BLaER1 treated with 17β-estradiol and CSF1 and Interleukin-3, amounts not matched to agents 10 nM and 100 nM (cell line): ENCODE measurements at regions not wholly inside any gene's neighbourhood (a gene's known extent, or its start where the extent isn't known, plus 50 kb on each side); places are given as distances from the start of the nearest gene placed in this dataset.
A peak's percentile ranks its signal among the peaks of the same experiment; 100 is the strongest.

Experiments used
- H3K27ac ChIP-seq, 11 experiments: shearing (Covaris generic); formaldehyde crosslinking; 2 replicates each; pipeline ENCODE4 v1.8.1; 2022
- H3K27me3 ChIP-seq, 11 experiments: shearing (Covaris generic); formaldehyde crosslinking; 2 replicates each; pipeline ENCODE4 v1.8.1; 2022
- H3K36me3 ChIP-seq, 11 experiments: shearing (Covaris generic); formaldehyde crosslinking; 2 replicates each; pipeline ENCODE4 v1.8.1; 2022
- H3K4me1 ChIP-seq, 10 experiments: shearing (Covaris generic); formaldehyde crosslinking; 2 replicates each; pipeline ENCODE4 v1.8.1; 2022
- H3K4me2 ChIP-seq, 11 experiments: shearing (Covaris generic); formaldehyde crosslinking; 2 replicates each; pipeline ENCODE4 v1.8.1; 2022
- H3K4me3 ChIP-seq, 10 experiments: shearing (Covaris generic); formaldehyde crosslinking; 2 replicates each; pipeline ENCODE4 v1.8.1; 2022
- H3K9ac ChIP-seq, 11 experiments: shearing (Covaris generic); formaldehyde crosslinking; 2 replicates each; pipeline ENCODE4 v1.8.1; 2022
- H3K9me3 ChIP-seq, 11 experiments: shearing (Covaris generic); formaldehyde crosslinking; replicated peaks in 1 of 11; 2 replicates each; pipeline ENCODE4 v1.8.1; 2022
- H4K20me1 ChIP-seq, 11 experiments: shearing (Covaris generic); formaldehyde crosslinking; 2 replicates each; pipeline ENCODE4 v1.8.1; 2022
- Cebpa-rat ChIP-seq, 11 experiments: shearing (Covaris generic); IDR thresholded peaks; 2 replicates each; pipeline ENCODE4 v1.8.1; 2022

- Histone ChIP-seq H3K9ac (no peak overlapping the region), H3K27ac (no peak overlapping the region), H3K4me2 (peak overlapping the region in 8 of 11 experiments; percentile 5 to 52 (median 20); a peak in 10 of 22 replicates), H4K20me1 (no peaks in the 10 kb centered on the region), H3K36me3 (no peaks in the 10 kb centered on the region), H3K9me3 (no peaks in the 10 kb centered on the region), H3K4me3 (no peak overlapping the region), H3K4me1 (peaks cover 0 to 10% (median 6%) of the 10 kb centered on the region in 10 experiments; a peak in 9 of 20 replicates), H3K27me3 (no peaks in the 10 kb centered on the region)
- TF ChIP-seq Cebpa-rat (IDR thresholded peaks at IDR 0.05), result no peak
Observed at GRCh38 chr13:60990032-60990733, 425.5 kb downstream of the PCDH20 start.

- TF ChIP-seq Cebpa-rat (IDR thresholded peaks at IDR 0.05), result no peak
- H3K4me3 ChIP-seq, result no peak overlapping the region
- peaks cover 0 to 10% (median 6%) of the 10 kb centered on the region in 10 experiments; a peak in 9 of 20 replicates for H3K4me1 ChIP-seq
- H3K27ac ChIP-seq, result no peak overlapping the region
- H3K36me3 ChIP-seq, result no peaks in the 10 kb centered on the region
- no peak overlapping the region for H3K4me2 ChIP-seq
- peaks cover 0 to 4% (median under 1%) of the 10 kb centered on the region in 11 experiments; a peak in 7 of 22 replicates for H3K9me3 ChIP-seq
- H4K20me1 ChIP-seq, result no peaks in the 10 kb centered on the region
- H3K27me3 ChIP-seq, result no peaks in the 10 kb centered on the region
- H3K9ac ChIP-seq, result no peak overlapping the region
Observed at GRCh38 chr13:60986301-60986700, 429.3 kb downstream of the PCDH20 start.

GRCh38 chr13:60981407-60981806 is 434.2 kb downstream of the PCDH20 start:
- TF ChIP-seq Cebpa-rat (IDR thresholded peaks at IDR 0.05), result no peak
- H3K27me3 ChIP-seq, result no peaks in the 10 kb centered on the region
- H3K36me3 ChIP-seq, result no peaks in the 10 kb centered on the region
- no peaks in the 10 kb centered on the region for H4K20me1 ChIP-seq
- 0 out of 20 replicates have a peak, but pooled peaks cover 0 to 3% (median 0%) of the 10 kb centered on the region in 10 experiments for H3K4me1 ChIP-seq
- H3K4me2 ChIP-seq, result no peak overlapping the region
- no peak overlapping the region for H3K9ac ChIP-seq
- no peak overlapping the region for H3K4me3 ChIP-seq
- no peak overlapping the region for H3K27ac ChIP-seq
- peaks cover 0 to 18% (median 14%) of the 10 kb centered on the region in 11 experiments; a peak in 14 of 22 replicates for H3K9me3 ChIP-seq

GRCh38 chr13:60976367-60976766 is 439.3 kb downstream of the PCDH20 start:
- TF ChIP-seq Cebpa-rat (IDR thresholded peaks at IDR 0.05), result no peak
- H3K9ac ChIP-seq, result no peak overlapping the region

GRCh38 chr13:60974296-60974695 is 441.4 kb downstream of the PCDH20 start:
- H4K20me1 ChIP-seq, result no peaks in the 10 kb centered on the region

More at GRCh38 chr13:60976367-60976766, 439.3 kb downstream of the PCDH20 start:
- H3K9me3 ChIP-seq, result peaks cover 0 to 17% (median 14%) of the 10 kb centered on the region in 11 experiments; a peak in 14 of 22 replicates
- no peak overlapping the region for H3K4me2 ChIP-seq
- no peak overlapping the region for H3K27ac ChIP-seq
- no peaks in the 10 kb centered on the region for H3K27me3 ChIP-seq
- H3K4me3 ChIP-seq, result no peak overlapping the region
- 0 out of 20 replicates have a peak, but pooled peaks cover 0 to 2% (median 0%) of the 10 kb centered on the region in 10 experiments for H3K4me1 ChIP-seq
- no peaks in the 10 kb centered on the region for H3K36me3 ChIP-seq
- H4K20me1 ChIP-seq, result no peaks in the 10 kb centered on the region

GRCh38 chr13:60973529-60973928 is 442.1 kb downstream of the PCDH20 start:
- no peak overlapping the region for H3K4me2 ChIP-seq
- H4K20me1 ChIP-seq, result no peaks in the 10 kb centered on the region
- no peak overlapping the region for H3K9ac ChIP-seq
- TF ChIP-seq Cebpa-rat (IDR thresholded peaks at IDR 0.05), result no peak
- no peak overlapping the region for H3K4me3 ChIP-seq
- H3K36me3 ChIP-seq, result no peaks in the 10 kb centered on the region
- no peaks in the 10 kb centered on the region for H3K4me1 ChIP-seq
- peaks cover 0 to 6% (median 0%) of the 10 kb centered on the region in 11 experiments; a peak in 2 of 22 replicates for H3K9me3 ChIP-seq
- H3K27me3 ChIP-seq, result no peaks in the 10 kb centered on the region
- H3K27ac ChIP-seq, result no peak overlapping the region

More at GRCh38 chr13:60974296-60974695, 441.4 kb downstream of the PCDH20 start:
- peaks cover 0 to 6% (median 0%) of the 10 kb centered on the region in 11 experiments; a peak in 2 of 22 replicates for H3K9me3 ChIP-seq
- H3K4me1 ChIP-seq, result no peaks in the 10 kb centered on the region
- H3K4me3 ChIP-seq, result no peak overlapping the region
- H3K27me3 ChIP-seq, result no peaks in the 10 kb centered on the region
- H3K4me2 ChIP-seq, result no peak overlapping the region
- H3K27ac ChIP-seq, result no peak overlapping the region
- no peak overlapping the region for H3K9ac ChIP-seq
- H3K36me3 ChIP-seq, result no peaks in the 10 kb centered on the region
- TF ChIP-seq Cebpa-rat (IDR thresholded peaks at IDR 0.05), result no peak

- TF ChIP-seq Cebpa-rat (IDR thresholded peaks at IDR 0.05), result no peak
- no peak overlapping the region for H3K27ac ChIP-seq
- H3K36me3 ChIP-seq, result no peaks in the 10 kb centered on the region
- no peaks in the 10 kb centered on the region for H3K4me1 ChIP-seq
- no peaks in the 10 kb centered on the region for H3K27me3 ChIP-seq
- no peak overlapping the region for H3K4me2 ChIP-seq
- H3K9ac ChIP-seq, result no peak overlapping the region
- H3K4me3 ChIP-seq, result no peak overlapping the region
- no peaks in the 10 kb centered on the region for H4K20me1 ChIP-seq
- H3K9me3 ChIP-seq, result peaks cover 0 to 6% (median 0%) of the 10 kb centered on the region in 11 experiments; a peak in 2 of 22 replicates
Observed at GRCh38 chr13:60970736-60971135, 444.9 kb downstream of the PCDH20 start.

- no peaks in the 10 kb centered on the region for H3K4me1 ChIP-seq
- H3K36me3 ChIP-seq, result no peaks in the 10 kb centered on the region
- TF ChIP-seq Cebpa-rat (IDR thresholded peaks at IDR 0.05), result no peak
Observed at GRCh38 chr13:60969656-60970055, 446.0 kb downstream of the PCDH20 start.

GRCh38 chr13:60959427-60959826 is 456.2 kb downstream of the PCDH20 start:
- H3K4me2 ChIP-seq, result no peak overlapping the region
- peaks cover 0 to 6% (median 0%) of the 10 kb centered on the region in 11 experiments; a peak in 1 of 22 replicates for H3K9me3 ChIP-seq
- no peaks in the 10 kb centered on the region for H4K20me1 ChIP-seq
- no peak overlapping the region for H3K27ac ChIP-seq
- H3K4me3 ChIP-seq, result no peak overlapping the region
- H3K36me3 ChIP-seq, result no peaks in the 10 kb centered on the region
- TF ChIP-seq Cebpa-rat (IDR thresholded peaks at IDR 0.05), result no peak
- H3K27me3 ChIP-seq, result no peaks in the 10 kb centered on the region
- no peaks in the 10 kb centered on the region for H3K4me1 ChIP-seq
- no peak overlapping the region for H3K9ac ChIP-seq

More at GRCh38 chr13:60969656-60970055, 446.0 kb downstream of the PCDH20 start:
- Histone ChIP-seq H3K27ac (no peak overlapping the region), H3K27me3 (no peaks in the 10 kb centered on the region), H3K9ac (no peak overlapping the region), H4K20me1 (no peaks in the 10 kb centered on the region), H3K4me3 (no peak overlapping the region), H3K4me2 (no peak overlapping the region), H3K9me3 (peaks cover 0 to 6% (median 0%) of the 10 kb centered on the region in 11 experiments; a peak in 2 of 22 replicates)
